ENCODE measurements at regions not wholly inside any gene's neighbourhood (a gene's known extent, or its start where the extent isn't known, plus 50 kb on each side); places are given as distances from the start of the nearest gene placed in this dataset.

DNA sequence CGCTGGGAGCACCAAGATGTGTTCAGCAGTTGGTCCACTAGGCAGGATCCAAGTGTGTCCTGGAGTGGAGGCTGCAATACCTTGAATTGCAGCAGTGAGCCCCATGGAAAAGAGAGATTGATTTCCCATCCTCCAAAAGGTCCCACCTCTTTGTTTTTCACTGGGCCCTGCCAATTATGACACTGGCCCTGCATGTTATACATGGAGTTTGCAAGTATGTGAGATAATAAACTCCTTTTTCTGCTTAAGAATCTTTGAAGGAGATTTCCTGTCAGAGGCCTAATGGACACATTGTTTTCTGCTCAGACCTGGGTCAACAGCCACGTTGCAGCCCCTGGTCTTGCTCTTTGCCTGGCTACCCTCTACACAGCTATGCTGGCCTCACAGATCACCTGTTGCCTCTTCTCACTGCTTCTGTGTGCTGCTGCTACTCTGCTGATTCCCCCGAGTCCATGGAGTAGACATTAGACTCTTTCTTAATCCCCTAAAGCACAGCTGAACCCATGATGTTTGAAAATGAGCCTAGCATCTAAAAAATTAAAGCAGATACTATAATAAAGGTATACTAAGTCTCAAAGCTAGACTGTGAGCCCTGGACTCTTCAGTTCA lies 341.9 kb upstream of the CDH11 start:
- Histone ChIP-seq H3K9me3 (ENCODE audit: control extremely low read depth in 1 of 3, control insufficient read depth in 2 of 3, insufficient read depth in 1 of 3, low read length in 2 of 3) (no peaks in the 10 kb centered on the region), H3K27ac (ENCODE audit: low read length in 2 of 2) (no peak overlapping the region), H3K4me3 (ENCODE audit: control extremely low read depth in 1 of 5, extremely low read depth in 1 of 5, insufficient read depth in 1 of 5, low read depth in 2 of 5, low read length in 4 of 5) (no peak overlapping the region), H3K27me3 (replicated peaks in 1 of 4; ENCODE audit: control extremely low read depth in 1 of 4, control insufficient read depth in 3 of 4, insufficient read depth in 4 of 4, low read length in 3 of 4) (no peaks in the 10 kb centered on the region), H3K9ac (ENCODE audit: low read length) (no peak overlapping the region), H3K4me2 (replicated peaks; ENCODE audit: low read depth, low read length, poor library complexity, severe bottlenecking) (no peak overlapping the region), H3K36me3 (replicated peaks in 1 of 2; ENCODE audit: control extremely low read depth in 1 of 2, control insufficient read depth in 1 of 2, extremely low read depth in 1 of 2, insufficient read depth in 2 of 2, low read length in 1 of 2) (no peaks in the 10 kb centered on the region), H4K20me1 (ENCODE audit: control insufficient read depth, insufficient read depth, low read length, poor library complexity, severe bottlenecking) (no peaks in the 10 kb centered on the region), H3K4me1 (ENCODE audit: control insufficient read depth in 2 of 2, insufficient read depth in 2 of 2, low read length in 2 of 2) (no peaks in the 10 kb centered on the region), H3K79me2 (ENCODE audit: control insufficient read depth, insufficient read depth, low read length) (no peaks in the 10 kb centered on the region), H2AFZ (ENCODE audit: insufficient read depth, low read depth, low read length, poor library complexity, severe bottlenecking) (no peak overlapping the region)
- no peaks in the 10 kb centered on the region for H3K27me3 Mint-ChIP-seq
- WGBS (ENCODE audit: insufficient coverage), result 72% methylated on average over 2 of the region's 3 CpGs
- H3K9me3 Mint-ChIP-seq (ENCODE audit: insufficient read depth), result peaks cover 2% of the 10 kb centered on the region
- no peak for ATAC-seq (ENCODE audit: low read depth)
- ChIA-PET POLR2A (no interaction called here), CTCF (no interaction called here)
- no peak overlapping the region for H3K27ac Mint-ChIP-seq
- no peaks in the 10 kb centered on the region for H3K4me1 Mint-ChIP-seq
- no peak for DNase-seq
- TF ChIP-seq CTCF (IDR thresholded peaks at IDR 0.05), result no peak
- no peak for TF ChIP-seq EZH2 (IDR thresholded peaks at IDR 0.05; ENCODE audit: borderline replicate concordance, insufficient read depth, low read depth, low read length, poor library complexity, severe bottlenecking)
- intact Hi-C loops (cut with micrococcal nuclease), result no loop called here
- no peak overlapping the region for H3K4me3 Mint-ChIP-seq

- intact Hi-C loops (cut with micrococcal nuclease), result no loop called here
- no peaks in the 10 kb centered on the region for H3K9me3 Mint-ChIP-seq (ENCODE audit: insufficient read depth)
- whole genome bisulfite sequencing (ENCODE audit: insufficient coverage), result no CpG with 5 or more reads among the region's 2 CpGs
- POLR2A ChIA-PET, result no interaction called here
- DNase-seq, result no peak
- H3K27me3 Mint-ChIP-seq, result no peaks in the 10 kb centered on the region
- no peak overlapping the region for H2AFZ ChIP-seq (ENCODE audit: insufficient read depth, low read depth, low read length, poor library complexity, severe bottlenecking)
- H3K79me2 ChIP-seq (ENCODE audit: control insufficient read depth, insufficient read depth, low read length), result no peaks in the 10 kb centered on the region
- peaks cover 0 to 3% (median 0%) of the 10 kb centered on the region in 3 donors for H3K9me3 ChIP-seq (ENCODE audit: control extremely low read depth in 1 of 3, control insufficient read depth in 2 of 3, insufficient read depth in 1 of 3, low read length in 2 of 3)
- H3K36me3 ChIP-seq (replicated peaks in 1 of 2; ENCODE audit: control extremely low read depth in 1 of 2, control insufficient read depth in 1 of 2, extremely low read depth in 1 of 2, insufficient read depth in 2 of 2, low read length in 1 of 2), result no peaks in the 10 kb centered on the region
- no peak overlapping the region for H3K4me2 ChIP-seq (replicated peaks; ENCODE audit: low read depth, low read length, poor library complexity, severe bottlenecking)
- H3K27ac ChIP-seq (ENCODE audit: low read length in 2 of 2), result no peak overlapping the region
- TF ChIP-seq CTCF (IDR thresholded peaks at IDR 0.05) (no peak), EZH2 (IDR thresholded peaks at IDR 0.05; ENCODE audit: borderline replicate concordance, insufficient read depth, low read depth, low read length, poor library complexity, severe bottlenecking) (no peak)
- no peak overlapping the region for H3K27ac Mint-ChIP-seq
- no peaks in the 10 kb centered on the region for H3K4me1 ChIP-seq (ENCODE audit: control insufficient read depth in 2 of 2, insufficient read depth in 2 of 2, low read length in 2 of 2)
- H4K20me1 ChIP-seq (ENCODE audit: control insufficient read depth, insufficient read depth, low read length, poor library complexity, severe bottlenecking), result no peaks in the 10 kb centered on the region
- no peaks in the 10 kb centered on the region for H3K4me1 Mint-ChIP-seq
- H3K27me3 ChIP-seq (replicated peaks in 1 of 4; ENCODE audit: control extremely low read depth in 1 of 4, control insufficient read depth in 3 of 4, insufficient read depth in 4 of 4, low read length in 3 of 4), result no peaks in the 10 kb centered on the region
- CTCF ChIA-PET, result no interaction called here
- no peak overlapping the region for H3K4me3 Mint-ChIP-seq
- no peak overlapping the region for H3K4me3 ChIP-seq (ENCODE audit: control extremely low read depth in 1 of 5, extremely low read depth in 1 of 5, insufficient read depth in 1 of 5, low read depth in 2 of 5, low read length in 4 of 5)
- no peak overlapping the region for H3K9ac ChIP-seq (ENCODE audit: low read length)
- ATAC-seq (ENCODE audit: low read depth), result no peak
Observed at GRCh38 chr16:65457084-65457483, 335.2 kb upstream of the CDH11 start.
